ENCODE measurements at regions not wholly inside any gene's neighbourhood (a gene's known extent, or its start where the extent isn't known, plus 50 kb on each side); places are given as distances from the start of the nearest gene placed in this dataset.

GRCh38 chr7:68688416-68689086 is 909.7 kb upstream of the AUTS2 start:
- Histone ChIP-seq H3K4me1 (ENCODE audit: control insufficient read depth in 4 of 4, insufficient read depth in 4 of 4, low read length in 3 of 4) (no peaks in the 10 kb centered on the region), H3K27me3 (ENCODE audit: control insufficient read depth in 4 of 4, insufficient read depth in 4 of 4, low read length in 3 of 4) (no peaks in the 10 kb centered on the region), H3K4me3 (ENCODE audit: low read depth in 1 of 3, low read length in 3 of 3) (no peak overlapping the region), H3K27ac (ENCODE audit: low read depth in 1 of 2, low read length in 2 of 2) (no peak overlapping the region), H3K36me3 (ENCODE audit: control insufficient read depth in 4 of 4, insufficient read depth in 3 of 4, low read depth in 1 of 4, low read length in 3 of 4) (no peaks in the 10 kb centered on the region), H3K9me3 (ENCODE audit: control insufficient read depth in 4 of 4, low read length in 3 of 4) (peaks cover 0 to 7% (median 1%) of the 10 kb centered on the region in 4 donors), H3K9ac (ENCODE audit: low read depth in 1 of 2, low read length in 2 of 2) (no peak overlapping the region)
- DNase-seq (ENCODE audit: low spot score), result no peak
- no peak for TF ChIP-seq TAF1 (conservative IDR thresholded peaks at IDR 0.05)
- TF ChIP-seq HNF4A (conservative IDR thresholded peaks at IDR 0.05), result no peak
- TF ChIP-seq MAX (IDR thresholded peaks at IDR 0.05), result no peak
- TF ChIP-seq EGR1 (IDR thresholded peaks at IDR 0.05; ENCODE audit: low read depth in 2 of 2), result no peak
- no peak for TF ChIP-seq NR2F2 (IDR thresholded peaks at IDR 0.05)
- no peak for TF ChIP-seq YY1 (IDR thresholded peaks at IDR 0.05)
- no peak for TF ChIP-seq JUND (IDR thresholded peaks at IDR 0.05)
- no peak for TF ChIP-seq RXRA (IDR thresholded peaks at IDR 0.05)
- no peak for TF ChIP-seq HNF4G (IDR thresholded peaks at IDR 0.05)
- no peak for TF ChIP-seq ZBTB33 (IDR thresholded peaks at IDR 0.05)
- TF ChIP-seq ATF3 (IDR thresholded peaks at IDR 0.05), result no peak
- no peak for TF ChIP-seq FOXA2 (IDR thresholded peaks at IDR 0.05)
- WGBS, result 61% methylated on average over 8 of the region's 8 CpGs

GRCh38 chr7:68689087-68689433 is 909.2 kb upstream of the AUTS2 start:
- Histone ChIP-seq H3K36me3 (ENCODE audit: control insufficient read depth in 4 of 4, insufficient read depth in 3 of 4, low read depth in 1 of 4, low read length in 3 of 4) (no peaks in the 10 kb centered on the region), H3K9ac (ENCODE audit: low read depth in 1 of 2, low read length in 2 of 2) (no peak overlapping the region), H3K27ac (ENCODE audit: low read depth in 1 of 2, low read length in 2 of 2) (no peak overlapping the region), H3K9me3 (ENCODE audit: control insufficient read depth in 4 of 4, low read length in 3 of 4) (peaks cover 0 to 8% (median 2%) of the 10 kb centered on the region in 4 donors), H3K4me1 (ENCODE audit: control insufficient read depth in 4 of 4, insufficient read depth in 4 of 4, low read length in 3 of 4) (no peaks in the 10 kb centered on the region), H3K4me3 (ENCODE audit: low read depth in 1 of 3, low read length in 3 of 3) (no peak overlapping the region), H3K27me3 (ENCODE audit: control insufficient read depth in 4 of 4, insufficient read depth in 4 of 4, low read length in 3 of 4) (no peaks in the 10 kb centered on the region)
- TF ChIP-seq FOXA1 (IDR thresholded peaks at IDR 0.05) (no peak), NR2F2 (IDR thresholded peaks at IDR 0.05) (no peak), SP1 (IDR thresholded peaks at IDR 0.05) (no peak), REST (IDR thresholded peaks at IDR 0.05) (no peak), GABPA (IDR thresholded peaks at IDR 0.05 in 1 of 2, conservative IDR thresholded peaks at IDR 0.05 in 1 of 2) (no peak), EGR1 (IDR thresholded peaks at IDR 0.05; ENCODE audit: low read depth in 2 of 2) (no peak), MAX (IDR thresholded peaks at IDR 0.05) (no peak)
- 86% methylated on average over 5 of the region's 5 CpGs for WGBS
- no peak for DNase-seq (ENCODE audit: low spot score)
